MM.1S (cell line): ENCODE measurements at regions not wholly inside any gene's neighbourhood (a gene's known extent, or its start where the extent isn't known, plus 50 kb on each side); places are given as distances from the start of the nearest gene placed in this dataset.

ENCODE experiments used
- DNase-seq: peaks from one replicate; pipeline ENCODE4 v3.0.0-alpha.2; 2015
- H2AFZ ChIP-seq: fragments of 300-600 bp; sonication (generic); 2 replicates; pipeline ENCODE4 v1.6.0; 2016; ENCODE audit warnings: antibody characterized with exemption, low read length
- H3F3A ChIP-seq: fragments of 300-600 bp; sonication (generic); 2 replicates; pipeline ENCODE4 v1.6.1; 2016; ENCODE audit warnings: mild to moderate bottlenecking, antibody characterized with exemption, low read length, moderate library complexity, mixed read lengths; ENCODE audit not compliant: insufficient read depth
- H3K27ac ChIP-seq: fragments of 300-600 bp; sonication (generic); 2 replicates; pipeline ENCODE4 v1.5.1; 2016; ENCODE audit warnings: mild to moderate bottlenecking, low read length
- H3K27me3 ChIP-seq: fragments of 300-600 bp; sonication (generic); replicated peaks from 2 replicates; pipeline ENCODE4 v1.6.0; 2016; ENCODE audit warnings: low read length; ENCODE audit not compliant: insufficient read depth
- H3K36me3 ChIP-seq: fragments of 300-600 bp; sonication (generic); replicated peaks from 2 replicates; pipeline ENCODE4 v1.6.1; 2016; ENCODE audit warnings: mild to moderate bottlenecking, low read length, mixed read lengths; ENCODE audit not compliant: insufficient read depth
- H3K4me1 ChIP-seq: fragments of 300-600 bp; sonication (generic); 2 replicates; pipeline ENCODE4 v1.6.1; 2016; ENCODE audit warnings: low read length, mixed read lengths
- H3K4me2 ChIP-seq: fragments of 300-600 bp; sonication (generic); 2 replicates; pipeline ENCODE4 v1.6.0; 2016; ENCODE audit warnings: low read depth, low read length
- H3K4me3 ChIP-seq: fragments of 300-600 bp; sonication (generic); 2 replicates; pipeline ENCODE4 v1.5.1; 2016; ENCODE audit warnings: low read length, mixed read lengths
- H3K79me2 ChIP-seq: fragments of 300-600 bp; sonication (generic); 2 replicates; pipeline ENCODE4 v1.6.1; 2016; ENCODE audit warnings: mixed run types, low read length, mixed read lengths
- H3K9ac ChIP-seq: fragments of 300-600 bp; sonication (generic); 2 replicates; pipeline ENCODE4 v1.6.1; 2016; ENCODE audit warnings: low read length, mixed read lengths
- H3K9me2 ChIP-seq: fragments of 300-600 bp; sonication (generic); replicated peaks from 2 replicates; pipeline ENCODE4 v1.6.1; 2016; ENCODE audit warnings: mild to moderate bottlenecking, low read length, mixed read lengths; ENCODE audit not compliant: insufficient read depth
- H3K9me3 ChIP-seq: fragments of 300-600 bp; sonication (generic); replicated peaks from 2 replicates; pipeline ENCODE4 v1.6.1; 2016; ENCODE audit warnings: mild to moderate bottlenecking, low read length, mixed read lengths; ENCODE audit not compliant: insufficient read depth
- H4K20me1 ChIP-seq: fragments of 300-600 bp; sonication (generic); 2 replicates; pipeline ENCODE4 v1.6.1; 2016; ENCODE audit warnings: mild to moderate bottlenecking, low read length, moderate library complexity, mixed read lengths; ENCODE audit not compliant: insufficient read depth
- EZH2 ChIP-seq: fragments of 300-600 bp; sonication (generic); optimal IDR thresholded peaks from 2 replicates; pipeline ENCODE3; 2017; ENCODE audit warnings: low read depth, mild to moderate bottlenecking, antibody characterized with exemption, low read length, mixed read lengths
- EZH2phosphoT487 ChIP-seq: fragments of 300-600 bp; sonication (generic); IDR thresholded peaks from 2 replicates; pipeline ENCODE4 v1.6.1; 2018; ENCODE audit warnings: antibody characterized with exemption, low read length
- TF ChIP-seq, protein P1 (sequence below): fragments of 300-600 bp; sonication (generic); IDR thresholded peaks from 2 replicates; pipeline ENCODE4 v1.5.1; 2016; ENCODE audit warnings: antibody characterized with exemption, low read length, mixed read lengths

GRCh38 chr14:38931969-38932652 is 170.9 kb downstream of the SEC23A start:
- no peaks in the 10 kb centered on the region for H3K4me1 ChIP-seq
- no peaks in the 10 kb centered on the region for H3F3A ChIP-seq
- no peaks in the 10 kb centered on the region for H3K9me3 ChIP-seq
- no peaks in the 10 kb centered on the region for H3K9me2 ChIP-seq
- H4K20me1 ChIP-seq = no peaks in the 10 kb centered on the region
- H3K4me2 ChIP-seq = no peak overlapping the region
- no peak for DNase-seq
- H3K27me3 ChIP-seq = no peaks in the 10 kb centered on the region
- no peak overlapping the region for H2AFZ ChIP-seq
- no peaks in the 10 kb centered on the region for H3K79me2 ChIP-seq
- H3K9ac ChIP-seq = no peak overlapping the region
- no peak overlapping the region for H3K4me3 ChIP-seq
- TF ChIP-seq, protein P1, sequence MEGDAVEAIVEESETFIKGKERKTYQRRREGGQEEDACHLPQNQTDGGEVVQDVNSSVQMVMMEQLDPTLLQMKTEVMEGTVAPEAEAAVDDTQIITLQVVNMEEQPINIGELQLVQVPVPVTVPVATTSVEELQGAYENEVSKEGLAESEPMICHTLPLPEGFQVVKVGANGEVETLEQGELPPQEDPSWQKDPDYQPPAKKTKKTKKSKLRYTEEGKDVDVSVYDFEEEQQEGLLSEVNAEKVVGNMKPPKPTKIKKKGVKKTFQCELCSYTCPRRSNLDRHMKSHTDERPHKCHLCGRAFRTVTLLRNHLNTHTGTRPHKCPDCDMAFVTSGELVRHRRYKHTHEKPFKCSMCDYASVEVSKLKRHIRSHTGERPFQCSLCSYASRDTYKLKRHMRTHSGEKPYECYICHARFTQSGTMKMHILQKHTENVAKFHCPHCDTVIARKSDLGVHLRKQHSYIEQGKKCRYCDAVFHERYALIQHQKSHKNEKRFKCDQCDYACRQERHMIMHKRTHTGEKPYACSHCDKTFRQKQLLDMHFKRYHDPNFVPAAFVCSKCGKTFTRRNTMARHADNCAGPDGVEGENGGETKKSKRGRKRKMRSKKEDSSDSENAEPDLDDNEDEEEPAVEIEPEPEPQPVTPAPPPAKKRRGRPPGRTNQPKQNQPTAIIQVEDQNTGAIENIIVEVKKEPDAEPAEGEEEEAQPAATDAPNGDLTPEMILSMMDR = no peak
- TF ChIP-seq EZH2 (no peak), EZH2phosphoT487 (no peak)
- H3K27ac ChIP-seq = no peak overlapping the region
- H3K36me3 ChIP-seq = no peaks in the 10 kb centered on the region

- no peak overlapping the region for H3K4me2 ChIP-seq
- no peaks in the 10 kb centered on the region for H3F3A ChIP-seq
- H3K9me3 ChIP-seq = no peaks in the 10 kb centered on the region
- no peaks in the 10 kb centered on the region for H4K20me1 ChIP-seq
- H3K27ac ChIP-seq = no peak overlapping the region
- no peaks in the 10 kb centered on the region for H3K9me2 ChIP-seq
- H3K9ac ChIP-seq = no peak overlapping the region
- TF ChIP-seq EZH2 (no peak), EZH2phosphoT487 (no peak)
- TF ChIP-seq, protein P1 = no peak
- no peaks in the 10 kb centered on the region for H3K79me2 ChIP-seq
- no peaks in the 10 kb centered on the region for H3K36me3 ChIP-seq
- H2AFZ ChIP-seq = no peak overlapping the region
- no peaks in the 10 kb centered on the region for H3K4me1 ChIP-seq
- H3K27me3 ChIP-seq = no peaks in the 10 kb centered on the region
- no peak for DNase-seq
- H3K4me3 ChIP-seq = no peak overlapping the region
These were observed 172.1 kb downstream of the SEC23A start for GRCh38 chr14:38930898-38931297.

- H3K4me2 ChIP-seq = no peak overlapping the region
- TF ChIP-seq EZH2 = no peak
- TF ChIP-seq, protein P1 = no peak
- TF ChIP-seq EZH2phosphoT487 = no peak
These were observed 173.0 kb downstream of the SEC23A start for GRCh38 chr14:38930022-38930421.

More at GRCh38 chr14:38930022-38930421, 173.0 kb downstream of the SEC23A start:
- Histone ChIP-seq H3K36me3 (no peaks in the 10 kb centered on the region), H3K9me3 (no peaks in the 10 kb centered on the region), H3K9ac (no peak overlapping the region), H3K9me2 (no peaks in the 10 kb centered on the region), H3F3A (no peaks in the 10 kb centered on the region), H3K27ac (no peak overlapping the region), H2AFZ (no peak overlapping the region), H4K20me1 (no peaks in the 10 kb centered on the region), H3K27me3 (no peaks in the 10 kb centered on the region), H3K79me2 (no peaks in the 10 kb centered on the region), H3K4me3 (no peak overlapping the region), H3K4me1 (no peaks in the 10 kb centered on the region)
- DNase-seq = no peak
